GM21723 (cell line): ENCODE measurements at regions not wholly inside any gene's neighbourhood (a gene's known extent, or its start where the extent isn't known, plus 50 kb on each side); places are given as distances from the start of the nearest gene placed in this dataset.
"Not testable (repeated sequence)": the region's sequence is repeated elsewhere in the genome, so short reads cannot be mapped to it uniquely, and the experiment has no call there.

Experiments
- ATAC-seq: cut with Tn5 transposase; IDR thresholded peaks from one replicate; pipeline ENCODE4 v1.9.1; 2021; ENCODE audit warnings: mild to moderate bottlenecking, moderate library complexity; ENCODE audit not compliant: unreplicated experiment

- ATAC-seq = no peak
Measured at GRCh38 chr16:64736857-64737256, 385.0 kb downstream of the CDH11 start.

- no peak for ATAC-seq
Measured at GRCh38 chr16:64731891-64732290, 390.0 kb downstream of the CDH11 start.

GRCh38 chr16:64730261-64730660 is 391.6 kb downstream of the CDH11 start:
- ATAC-seq = no peak

GRCh38 chr16:64724339-64724738 is 397.5 kb downstream of the CDH11 start:
- no peak for ATAC-seq

- ATAC-seq = no peak
Measured at GRCh38 chr16:64718486-64718885, 403.4 kb downstream of the CDH11 start.

- no peak for ATAC-seq
Measured at GRCh38 chr16:64717871-64718270, 404.0 kb downstream of the CDH11 start.

- ATAC-seq = no peak
Measured at GRCh38 chr16:64715624-64716023, 406.2 kb downstream of the CDH11 start.

GRCh38 chr16:64712026-64712425 is 409.8 kb downstream of the CDH11 start:
- no peak for ATAC-seq

GRCh38 chr16:64711596-64711995 is 410.3 kb downstream of the CDH11 start:
- ATAC-seq = no peak

- ATAC-seq = no peak
Measured at GRCh38 chr16:64711026-64711425, 410.8 kb downstream of the CDH11 start.

- no peak for ATAC-seq
Measured at GRCh38 chr16:64705443-64705842, 416.4 kb downstream of the CDH11 start.

GRCh38 chr16:64704386-64704785 is 417.5 kb downstream of the CDH11 start:
- no peak for ATAC-seq

GRCh38 chr16:64702415-64702814 is 419.4 kb downstream of the CDH11 start:
- ATAC-seq = no peak

GRCh38 chr16:64700628-64701027 is 421.2 kb downstream of the CDH11 start:
- no peak for ATAC-seq

GRCh38 chr16:64696866-64697265 is 425.0 kb downstream of the CDH11 start:
- no peak for ATAC-seq

GRCh38 chr16:64695684-64696083 is 426.2 kb downstream of the CDH11 start:
- ATAC-seq = no peak

GRCh38 chr16:64693946-64694345 is 427.9 kb downstream of the CDH11 start:
- ATAC-seq = no peak

- no peak for ATAC-seq
Measured at GRCh38 chr16:64687786-64688185, 434.1 kb downstream of the CDH11 start.

- ATAC-seq = no peak
Measured at GRCh38 chr16:64687123-64687522, 434.7 kb downstream of the CDH11 start.

GRCh38 chr16:64679976-64680690 is 441.7 kb downstream of the CDH11 start:
- no peak for ATAC-seq

- ATAC-seq = no peak
Measured at GRCh38 chr16:64669573-64669972, 452.3 kb downstream of the CDH11 start.

- ATAC-seq = no peak
Measured at GRCh38 chr16:64667334-64667877, 454.5 kb downstream of the CDH11 start.

- ATAC-seq = not testable (repeated sequence)
Measured at GRCh38 chr16:64662312-64662711, 459.6 kb downstream of the CDH11 start.
